OCI-LY7 (cell line): ENCODE measurements at regions not wholly inside any gene's neighbourhood (a gene's known extent, or its start where the extent isn't known, plus 50 kb on each side); places are given as distances from the start of the nearest gene placed in this dataset.

Experiments
- EZH2phosphoT487 ChIP-seq: fragments of 200-600 bp; sonication (generic); IDR thresholded peaks from 2 replicates; pipeline ENCODE4 v1.6.1; 2018; ENCODE audit warnings: low read depth, borderline replicate concordance, mild to moderate bottlenecking, mixed run types, antibody characterized with exemption, low read length, moderate library complexity, mixed read lengths
- TF ChIP-seq, protein P1 (sequence below): fragments of 200-600 bp; sonication (generic); conservative IDR thresholded peaks from 2 replicates; pipeline ENCODE4 v1.5.1; 2014; ENCODE audit warnings: mild to moderate bottlenecking, antibody characterized with exemption, low read length, moderate library complexity, mixed read lengths

GRCh38 chr2:118481299-118481698, 366.1 kb downstream of the EN1 start:
- TF ChIP-seq, protein P1, sequence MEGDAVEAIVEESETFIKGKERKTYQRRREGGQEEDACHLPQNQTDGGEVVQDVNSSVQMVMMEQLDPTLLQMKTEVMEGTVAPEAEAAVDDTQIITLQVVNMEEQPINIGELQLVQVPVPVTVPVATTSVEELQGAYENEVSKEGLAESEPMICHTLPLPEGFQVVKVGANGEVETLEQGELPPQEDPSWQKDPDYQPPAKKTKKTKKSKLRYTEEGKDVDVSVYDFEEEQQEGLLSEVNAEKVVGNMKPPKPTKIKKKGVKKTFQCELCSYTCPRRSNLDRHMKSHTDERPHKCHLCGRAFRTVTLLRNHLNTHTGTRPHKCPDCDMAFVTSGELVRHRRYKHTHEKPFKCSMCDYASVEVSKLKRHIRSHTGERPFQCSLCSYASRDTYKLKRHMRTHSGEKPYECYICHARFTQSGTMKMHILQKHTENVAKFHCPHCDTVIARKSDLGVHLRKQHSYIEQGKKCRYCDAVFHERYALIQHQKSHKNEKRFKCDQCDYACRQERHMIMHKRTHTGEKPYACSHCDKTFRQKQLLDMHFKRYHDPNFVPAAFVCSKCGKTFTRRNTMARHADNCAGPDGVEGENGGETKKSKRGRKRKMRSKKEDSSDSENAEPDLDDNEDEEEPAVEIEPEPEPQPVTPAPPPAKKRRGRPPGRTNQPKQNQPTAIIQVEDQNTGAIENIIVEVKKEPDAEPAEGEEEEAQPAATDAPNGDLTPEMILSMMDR: no peak
- TF ChIP-seq EZH2phosphoT487: no peak
